ENCODE measurements at regions not wholly inside any gene's neighbourhood (a gene's known extent, or its start where the extent isn't known, plus 50 kb on each side); places are given as distances from the start of the nearest gene placed in this dataset.

GRCh38 chr22:27560781-27561180 lies 240.8 kb downstream of the MN1 start:
- Mint-ChIP-seq H3K9me3 (no peaks in the 10 kb centered on the region), H3K4me1 (no peaks in the 10 kb centered on the region), H3K4me3 (no peak overlapping the region), H3K27ac (no peak overlapping the region), H3K27me3 (no peaks in the 10 kb centered on the region), H3K36me3 (ENCODE audit: low read depth) (no peaks in the 10 kb centered on the region)
- no peak for DNase-seq
- intact Hi-C loops (cut with micrococcal nuclease) = no loop called here

- DNase-seq = no peak
- H3K27me3 Mint-ChIP-seq = no peaks in the 10 kb centered on the region
- no peak overlapping the region for H3K27ac Mint-ChIP-seq
- intact Hi-C loops (cut with micrococcal nuclease) = no loop called here
- H3K4me1 Mint-ChIP-seq = no peaks in the 10 kb centered on the region
- no peaks in the 10 kb centered on the region for H3K9me3 Mint-ChIP-seq
- no peaks in the 10 kb centered on the region for H3K36me3 Mint-ChIP-seq (ENCODE audit: low read depth)
- no peak overlapping the region for H3K4me3 Mint-ChIP-seq
Observed at GRCh38 chr22:27561286-27561904, 240.2 kb downstream of the MN1 start.

GRCh38 chr22:27564806-27565205 lies 236.8 kb downstream of the MN1 start:
- Mint-ChIP-seq H3K4me1 (no peaks in the 10 kb centered on the region), H3K27me3 (no peaks in the 10 kb centered on the region), H3K36me3 (ENCODE audit: low read depth) (no peaks in the 10 kb centered on the region), H3K4me3 (no peak overlapping the region), H3K9me3 (no peaks in the 10 kb centered on the region), H3K27ac (no peak overlapping the region)
- DNase-seq = no peak
- intact Hi-C loops (cut with micrococcal nuclease) = no loop called here

- no peak for DNase-seq
- Mint-ChIP-seq H3K27me3 (no peaks in the 10 kb centered on the region), H3K4me1 (no peaks in the 10 kb centered on the region), H3K4me3 (no peak overlapping the region), H3K9me3 (no peaks in the 10 kb centered on the region), H3K27ac (no peak overlapping the region), H3K36me3 (ENCODE audit: low read depth) (no peaks in the 10 kb centered on the region)
- intact Hi-C loops (cut with micrococcal nuclease) = no loop called here
Observed at GRCh38 chr22:27566602-27567001, 235.0 kb downstream of the MN1 start.

GRCh38 chr22:27568265-27568664 lies 233.3 kb downstream of the MN1 start:
- Mint-ChIP-seq H3K36me3 (ENCODE audit: low read depth) (no peaks in the 10 kb centered on the region), H3K4me3 (no peak overlapping the region), H3K4me1 (no peaks in the 10 kb centered on the region), H3K9me3 (no peaks in the 10 kb centered on the region), H3K27ac (no peak overlapping the region), H3K27me3 (no peaks in the 10 kb centered on the region)
- intact Hi-C loops (cut with micrococcal nuclease) = no loop called here
- DNase-seq = no peak

GRCh38 chr22:27571463-27572277 lies 229.9 kb downstream of the MN1 start:
- Mint-ChIP-seq H3K27me3 (no peaks in the 10 kb centered on the region), H3K4me1 (no peaks in the 10 kb centered on the region), H3K36me3 (ENCODE audit: low read depth) (no peaks in the 10 kb centered on the region), H3K27ac (no peak overlapping the region), H3K4me3 (no peak overlapping the region), H3K9me3 (no peaks in the 10 kb centered on the region)
- intact Hi-C loops (cut with micrococcal nuclease) = no loop called here
- DNase-seq = no peak

- H3K36me3 Mint-ChIP-seq (ENCODE audit: low read depth) = no peaks in the 10 kb centered on the region
- no peaks in the 10 kb centered on the region for H3K27me3 Mint-ChIP-seq
- DNase-seq = no peak
- H3K27ac Mint-ChIP-seq = no peak overlapping the region
- no peaks in the 10 kb centered on the region for H3K9me3 Mint-ChIP-seq
- no peaks in the 10 kb centered on the region for H3K4me1 Mint-ChIP-seq
- H3K4me3 Mint-ChIP-seq = no peak overlapping the region
- intact Hi-C loops (cut with micrococcal nuclease) = no loop called here
Observed at GRCh38 chr22:27572278-27572666, 229.3 kb downstream of the MN1 start.

GRCh38 chr22:27573280-27574001 lies 228.1 kb downstream of the MN1 start:
- no peak overlapping the region for H3K27ac Mint-ChIP-seq
- no peaks in the 10 kb centered on the region for H3K9me3 Mint-ChIP-seq
- no peak for DNase-seq
- H3K36me3 Mint-ChIP-seq (ENCODE audit: low read depth) = no peaks in the 10 kb centered on the region
- no peaks in the 10 kb centered on the region for H3K27me3 Mint-ChIP-seq
- intact Hi-C loops (cut with micrococcal nuclease) = no loop called here
- no peaks in the 10 kb centered on the region for H3K4me1 Mint-ChIP-seq
- H3K4me3 Mint-ChIP-seq = no peak overlapping the region

- H3K27ac Mint-ChIP-seq = no peak overlapping the region
- no peaks in the 10 kb centered on the region for H3K9me3 Mint-ChIP-seq
- no peaks in the 10 kb centered on the region for H3K27me3 Mint-ChIP-seq
- H3K4me3 Mint-ChIP-seq = no peak overlapping the region
- H3K36me3 Mint-ChIP-seq (ENCODE audit: low read depth) = no peaks in the 10 kb centered on the region
- DNase-seq = no peak
- no peaks in the 10 kb centered on the region for H3K4me1 Mint-ChIP-seq
- intact Hi-C loops (cut with micrococcal nuclease) = no loop called here
Observed at GRCh38 chr22:27574002-27574366, 227.6 kb downstream of the MN1 start.

GRCh38 chr22:27574651-27575050 lies 226.9 kb downstream of the MN1 start:
- DNase-seq = no peak
- Mint-ChIP-seq H3K27ac (no peak overlapping the region), H3K27me3 (no peaks in the 10 kb centered on the region), H3K36me3 (ENCODE audit: low read depth) (no peaks in the 10 kb centered on the region), H3K4me1 (no peaks in the 10 kb centered on the region), H3K4me3 (no peak overlapping the region), H3K9me3 (no peaks in the 10 kb centered on the region)
- intact Hi-C loops (cut with micrococcal nuclease) = no loop called here

- intact Hi-C loops (cut with micrococcal nuclease) = no loop called here
- DNase-seq = no peak
- Mint-ChIP-seq H3K27ac (no peak overlapping the region), H3K36me3 (ENCODE audit: low read depth) (no peaks in the 10 kb centered on the region), H3K27me3 (no peaks in the 10 kb centered on the region), H3K9me3 (no peaks in the 10 kb centered on the region), H3K4me3 (no peak overlapping the region), H3K4me1 (no peaks in the 10 kb centered on the region)
Observed at GRCh38 chr22:27575348-27575747, 226.2 kb downstream of the MN1 start.

- Mint-ChIP-seq H3K36me3 (ENCODE audit: low read depth) (no peaks in the 10 kb centered on the region), H3K9me3 (no peaks in the 10 kb centered on the region), H3K27ac (no peak overlapping the region), H3K27me3 (no peaks in the 10 kb centered on the region), H3K4me1 (no peaks in the 10 kb centered on the region), H3K4me3 (no peak overlapping the region)
- no peak for DNase-seq
- intact Hi-C loops (cut with micrococcal nuclease) = no loop called here
Observed at GRCh38 chr22:27576413-27576812, 225.1 kb downstream of the MN1 start.

GRCh38 chr22:27576815-27577573 lies 224.6 kb downstream of the MN1 start:
- Mint-ChIP-seq H3K27ac (no peak overlapping the region), H3K27me3 (no peaks in the 10 kb centered on the region), H3K9me3 (no peaks in the 10 kb centered on the region), H3K36me3 (ENCODE audit: low read depth) (no peaks in the 10 kb centered on the region), H3K4me3 (no peak overlapping the region), H3K4me1 (no peaks in the 10 kb centered on the region)
- intact Hi-C loops (cut with micrococcal nuclease) = no loop called here
- no peak for DNase-seq

- no peaks in the 10 kb centered on the region for H3K36me3 Mint-ChIP-seq (ENCODE audit: low read depth)
- intact Hi-C loops (cut with micrococcal nuclease) = no loop called here
Observed at GRCh38 chr22:27577574-27577969, 224.0 kb downstream of the MN1 start.

More at GRCh38 chr22:27577574-27577969, 224.0 kb downstream of the MN1 start:
- no peak overlapping the region for H3K27ac Mint-ChIP-seq
- no peak overlapping the region for H3K4me3 Mint-ChIP-seq
- no peaks in the 10 kb centered on the region for H3K27me3 Mint-ChIP-seq
- no peaks in the 10 kb centered on the region for H3K4me1 Mint-ChIP-seq
- H3K9me3 Mint-ChIP-seq = no peaks in the 10 kb centered on the region
- no peak for DNase-seq

All from activated CD4-positive, alpha-beta T cell treated with anti-CD3 and anti-CD28 coated beads, Interleukin-2, amount 10 ng/mL, durations not matched to agents 24 days and 14 days (primary cell).